ENCODE measurements at regions not wholly inside any gene's neighbourhood (a gene's known extent, or its start where the extent isn't known, plus 50 kb on each side); places are given as distances from the start of the nearest gene placed in this dataset.

GRCh38 chr3:103919327-103919726 lies 1447.4 kb upstream of the ALCAM start:
- ATAC-seq: no peak

GRCh38 chr3:103923907-103924306 lies 1442.8 kb upstream of the ALCAM start:
- ATAC-seq: no peak

- ATAC-seq: no peak
Measured at GRCh38 chr3:103924544-103924943, 1442.2 kb upstream of the ALCAM start.

- no peak for ATAC-seq
Measured at GRCh38 chr3:103926936-103927335, 1439.8 kb upstream of the ALCAM start.

- no peak for ATAC-seq
Measured at GRCh38 chr3:103927896-103928295, 1438.8 kb upstream of the ALCAM start.

GRCh38 chr3:103937094-103937493 lies 1429.6 kb upstream of the ALCAM start:
- no peak for ATAC-seq

GRCh38 chr3:103947062-103947461 lies 1419.6 kb upstream of the ALCAM start:
- ATAC-seq: no peak

- no peak for ATAC-seq
Measured at GRCh38 chr3:103949693-103950092, 1417.0 kb upstream of the ALCAM start.

- no peak for ATAC-seq
Measured at GRCh38 chr3:103950676-103951075, 1416.0 kb upstream of the ALCAM start.

- ATAC-seq: no peak
Measured at GRCh38 chr3:103953796-103954195, 1412.9 kb upstream of the ALCAM start.

- ATAC-seq: no peak
Measured at GRCh38 chr3:103960819-103961218, 1405.9 kb upstream of the ALCAM start.

- ATAC-seq: no peak
Measured at GRCh38 chr3:103963599-103963998, 1403.1 kb upstream of the ALCAM start.

GRCh38 chr3:103965764-103966163 lies 1400.9 kb upstream of the ALCAM start:
- ATAC-seq: no peak

- no peak for ATAC-seq
Measured at GRCh38 chr3:103966749-103967148, 1400.0 kb upstream of the ALCAM start.

GRCh38 chr3:103968131-103968530 lies 1398.6 kb upstream of the ALCAM start:
- ATAC-seq: no peak

GRCh38 chr3:103968751-103969150 lies 1398.0 kb upstream of the ALCAM start:
- no peak for ATAC-seq

GRCh38 chr3:103976931-103977339 lies 1389.8 kb upstream of the ALCAM start:
- ATAC-seq: no peak

- no peak for ATAC-seq
Measured at GRCh38 chr3:103977417-103977816, 1389.3 kb upstream of the ALCAM start.

- no peak for ATAC-seq
Measured at GRCh38 chr3:103991461-103992115, 1375.1 kb upstream of the ALCAM start.

GRCh38 chr3:103992469-103992868 lies 1374.2 kb upstream of the ALCAM start:
- no peak for ATAC-seq

GRCh38 chr3:104004956-104005355 lies 1361.8 kb upstream of the ALCAM start:
- no peak for ATAC-seq

GRCh38 chr3:104005815-104006214 lies 1360.9 kb upstream of the ALCAM start:
- ATAC-seq: no peak

- ATAC-seq: no peak
Measured at GRCh38 chr3:104018541-104018940, 1348.2 kb upstream of the ALCAM start.

GRCh38 chr3:104031598-104031997 lies 1335.1 kb upstream of the ALCAM start:
- ATAC-seq: no peak

- ATAC-seq: no peak
Measured at GRCh38 chr3:104032283-104032682, 1334.4 kb upstream of the ALCAM start.
